ENCODE measurements at regions not wholly inside any gene's neighbourhood (a gene's known extent, or its start where the extent isn't known, plus 50 kb on each side); places are given as distances from the start of the nearest gene placed in this dataset.

DNA sequence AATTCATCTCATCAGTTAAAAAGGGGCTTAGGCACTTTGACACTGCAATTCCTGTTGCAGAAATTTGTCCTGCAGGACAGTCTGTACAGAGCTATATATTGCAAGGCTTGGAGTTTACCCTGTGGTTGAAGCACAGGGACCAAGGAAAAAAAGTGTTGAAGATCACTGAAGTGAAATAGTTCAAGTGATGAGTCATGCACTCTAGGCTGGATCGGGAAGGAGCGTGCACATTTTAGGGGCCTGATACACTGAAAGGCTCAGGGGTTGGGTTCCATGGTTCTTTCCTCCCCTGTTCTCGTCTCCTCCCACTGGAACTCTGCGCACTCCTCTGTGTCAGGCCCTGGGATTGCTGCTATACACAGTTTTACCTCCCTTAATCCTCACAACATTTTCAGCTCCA, 104.9 kb upstream of the ARMCX2 start:
- ChIA-PET POLR2A (no interaction called here), CTCF (no interaction called here)
- H3K27ac ChIP-seq (ENCODE audit: extremely low read depth, low read depth, low read length): no peak overlapping the region
- no peaks in the 10 kb centered on the region; a peak in 1 of 3 replicates for H3K36me3 ChIP-seq (ENCODE audit: control insufficient read depth in 2 of 2, insufficient read depth in 1 of 2, low read length in 2 of 2)
- H3K4me3 ChIP-seq (ENCODE audit: low read depth, low read length): no peak overlapping the region
- H3K4me1 ChIP-seq (ENCODE audit: control insufficient read depth, insufficient read depth, low read length): no peaks in the 10 kb centered on the region
- no peaks in the 10 kb centered on the region for H3K9me3 ChIP-seq (ENCODE audit: control insufficient read depth, insufficient read depth, low read depth, low read length)
- no peak for TF ChIP-seq ZNF544 (tag by site-specific recombination; IDR thresholded peaks at IDR 0.05)
- TF ChIP-seq, protein P1, sequence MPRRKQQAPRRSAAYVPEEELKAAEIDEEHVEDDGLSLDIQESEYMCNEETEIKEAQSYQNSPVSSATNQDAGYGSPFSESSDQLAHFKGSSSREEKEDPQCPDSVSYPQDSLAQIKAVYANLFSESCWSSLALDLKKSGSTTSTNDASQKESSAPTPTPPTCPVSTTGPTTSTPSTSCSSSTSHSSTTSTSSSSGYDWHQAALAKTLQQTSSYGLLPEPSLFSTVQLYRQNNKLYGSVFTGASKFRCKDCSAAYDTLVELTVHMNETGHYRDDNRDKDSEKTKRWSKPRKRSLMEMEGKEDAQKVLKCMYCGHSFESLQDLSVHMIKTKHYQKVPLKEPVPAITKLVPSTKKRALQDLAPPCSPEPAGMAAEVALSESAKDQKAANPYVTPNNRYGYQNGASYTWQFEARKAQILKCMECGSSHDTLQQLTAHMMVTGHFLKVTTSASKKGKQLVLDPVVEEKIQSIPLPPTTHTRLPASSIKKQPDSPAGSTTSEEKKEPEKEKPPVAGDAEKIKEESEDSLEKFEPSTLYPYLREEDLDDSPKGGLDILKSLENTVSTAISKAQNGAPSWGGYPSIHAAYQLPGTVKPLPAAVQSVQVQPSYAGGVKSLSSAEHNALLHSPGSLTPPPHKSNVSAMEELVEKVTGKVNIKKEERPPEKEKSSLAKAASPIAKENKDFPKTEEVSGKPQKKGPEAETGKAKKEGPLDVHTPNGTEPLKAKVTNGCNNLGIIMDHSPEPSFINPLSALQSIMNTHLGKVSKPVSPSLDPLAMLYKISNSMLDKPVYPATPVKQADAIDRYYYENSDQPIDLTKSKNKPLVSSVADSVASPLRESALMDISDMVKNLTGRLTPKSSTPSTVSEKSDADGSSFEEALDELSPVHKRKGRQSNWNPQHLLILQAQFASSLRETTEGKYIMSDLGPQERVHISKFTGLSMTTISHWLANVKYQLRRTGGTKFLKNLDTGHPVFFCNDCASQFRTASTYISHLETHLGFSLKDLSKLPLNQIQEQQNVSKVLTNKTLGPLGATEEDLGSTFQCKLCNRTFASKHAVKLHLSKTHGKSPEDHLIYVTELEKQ (tag by site-specific recombination; IDR thresholded peaks at IDR 0.05; ENCODE audit: borderline replicate concordance): no peak
- TF ChIP-seq, protein P2, sequence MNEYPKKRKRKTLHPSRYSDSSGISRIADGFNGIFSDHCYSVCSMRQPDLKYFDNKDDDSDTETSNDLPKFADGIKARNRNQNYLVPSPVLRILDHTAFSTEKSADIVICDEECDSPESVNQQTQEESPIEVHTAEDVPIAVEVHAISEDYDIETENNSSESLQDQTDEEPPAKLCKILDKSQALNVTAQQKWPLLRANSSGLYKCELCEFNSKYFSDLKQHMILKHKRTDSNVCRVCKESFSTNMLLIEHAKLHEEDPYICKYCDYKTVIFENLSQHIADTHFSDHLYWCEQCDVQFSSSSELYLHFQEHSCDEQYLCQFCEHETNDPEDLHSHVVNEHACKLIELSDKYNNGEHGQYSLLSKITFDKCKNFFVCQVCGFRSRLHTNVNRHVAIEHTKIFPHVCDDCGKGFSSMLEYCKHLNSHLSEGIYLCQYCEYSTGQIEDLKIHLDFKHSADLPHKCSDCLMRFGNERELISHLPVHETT (tag by site-specific recombination; IDR thresholded peaks at IDR 0.05): no peak
- no peak for TF ChIP-seq ZNF501 (tag by site-specific recombination; IDR thresholded peaks at IDR 0.05)
- TF ChIP-seq EGR2 (tag by site-specific recombination; IDR thresholded peaks at IDR 0.05; ENCODE audit: low read depth): no peak
- TF ChIP-seq ZFP69B (tag by site-specific recombination; IDR thresholded peaks at IDR 0.05): no peak
- TF ChIP-seq ZNF670 (tag by site-specific recombination; IDR thresholded peaks at IDR 0.05; ENCODE audit: low read depth): no peak
- TF ChIP-seq FEZF1 (tag by site-specific recombination; IDR thresholded peaks at IDR 0.05): no peak
- TF ChIP-seq, protein P3, sequence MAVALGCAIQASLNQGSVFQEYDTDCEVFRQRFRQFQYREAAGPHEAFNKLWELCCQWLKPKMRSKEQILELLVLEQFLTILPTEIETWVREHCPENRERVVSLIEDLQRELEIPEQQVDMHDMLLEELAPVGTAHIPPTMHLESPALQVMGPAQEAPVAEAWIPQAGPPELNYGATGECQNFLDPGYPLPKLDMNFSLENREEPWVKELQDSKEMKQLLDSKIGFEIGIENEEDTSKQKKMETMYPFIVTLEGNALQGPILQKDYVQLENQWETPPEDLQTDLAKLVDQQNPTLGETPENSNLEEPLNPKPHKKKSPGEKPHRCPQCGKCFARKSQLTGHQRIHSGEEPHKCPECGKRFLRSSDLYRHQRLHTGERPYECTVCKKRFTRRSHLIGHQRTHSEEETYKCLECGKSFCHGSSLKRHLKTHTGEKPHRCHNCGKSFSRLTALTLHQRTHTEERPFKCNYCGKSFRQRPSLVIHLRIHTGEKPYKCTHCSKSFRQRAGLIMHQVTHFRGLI (tag by site-specific recombination; IDR thresholded peaks at IDR 0.05): no peak

DNA sequence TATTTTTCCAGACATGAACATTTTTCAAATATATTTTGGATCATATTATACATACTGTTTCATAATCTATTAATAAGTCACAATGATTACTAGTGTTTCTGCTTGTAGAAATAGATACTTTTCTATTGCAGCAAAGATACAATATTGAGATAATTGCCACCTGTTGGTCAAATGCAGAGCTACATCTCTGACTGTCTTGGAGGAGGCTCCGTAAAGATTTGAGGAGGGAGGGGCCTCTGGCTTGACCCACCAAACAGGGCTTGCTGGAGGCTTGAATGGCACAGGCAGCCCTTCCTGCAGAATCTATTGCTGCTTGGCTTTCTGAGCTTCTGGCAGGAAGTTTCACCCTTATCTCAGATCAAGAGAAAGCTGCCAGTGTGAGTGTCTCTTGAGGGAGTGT, 99.3 kb upstream of the ARMCX2 start:
- H3K36me3 ChIP-seq (ENCODE audit: control insufficient read depth in 2 of 2, insufficient read depth in 1 of 2, low read length in 2 of 2): no peaks in the 10 kb centered on the region
- ChIA-PET POLR2A (no interaction called here), CTCF (interaction anchor here (0.6 to 2.1 kb wide), 16 partner anchors 10 to 346 kb away, joined by 3 to 11 read pairs (median 4); no protein-coding TSS in a partner anchor)
- H3K4me1 ChIP-seq (ENCODE audit: control insufficient read depth, insufficient read depth, low read length): no peaks in the 10 kb centered on the region
- no peak overlapping the region for H3K4me3 ChIP-seq (ENCODE audit: low read depth, low read length)
- no peaks in the 10 kb centered on the region for H3K9me3 ChIP-seq (ENCODE audit: control insufficient read depth, insufficient read depth, low read depth, low read length)
- TF ChIP-seq OVOL3 (tag by site-specific recombination; IDR thresholded peaks at IDR 0.05) (no peak), ZNF560 (tag by site-specific recombination; IDR thresholded peaks at IDR 0.05; ENCODE audit: borderline replicate concordance) (no peak), ZNF391 (tag by site-specific recombination; IDR thresholded peaks at IDR 0.05; ENCODE audit: borderline replicate concordance, low read depth) (no peak), RBAK (tag by site-specific recombination; IDR thresholded peaks at IDR 0.05) (no peak), ZNF792 (tag by site-specific recombination; IDR thresholded peaks at IDR 0.05) (no peak), ZNF510 (tag by site-specific recombination; IDR thresholded peaks at IDR 0.05; ENCODE audit: insufficient replicate concordance) (no peak), TCF7L2 (IDR thresholded peaks at IDR 0.05; ENCODE audit: borderline replicate concordance, low read depth, low read length) (no peak)
- TF ChIP-seq, protein P4, sequence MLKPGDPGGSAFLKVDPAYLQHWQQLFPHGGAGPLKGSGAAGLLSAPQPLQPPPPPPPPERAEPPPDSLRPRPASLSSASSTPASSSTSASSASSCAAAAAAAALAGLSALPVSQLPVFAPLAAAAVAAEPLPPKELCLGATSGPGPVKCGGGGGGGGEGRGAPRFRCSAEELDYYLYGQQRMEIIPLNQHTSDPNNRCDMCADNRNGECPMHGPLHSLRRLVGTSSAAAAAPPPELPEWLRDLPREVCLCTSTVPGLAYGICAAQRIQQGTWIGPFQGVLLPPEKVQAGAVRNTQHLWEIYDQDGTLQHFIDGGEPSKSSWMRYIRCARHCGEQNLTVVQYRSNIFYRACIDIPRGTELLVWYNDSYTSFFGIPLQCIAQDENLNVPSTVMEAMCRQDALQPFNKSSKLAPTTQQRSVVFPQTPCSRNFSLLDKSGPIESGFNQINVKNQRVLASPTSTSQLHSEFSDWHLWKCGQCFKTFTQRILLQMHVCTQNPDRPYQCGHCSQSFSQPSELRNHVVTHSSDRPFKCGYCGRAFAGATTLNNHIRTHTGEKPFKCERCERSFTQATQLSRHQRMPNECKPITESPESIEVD (tag by site-specific recombination; IDR thresholded peaks at IDR 0.05): no peak
- no peak overlapping the region for H3K27ac ChIP-seq (ENCODE audit: extremely low read depth, low read depth, low read length)
